K562 (cell line): ENCODE measurements at regions not wholly inside any gene's neighbourhood (a gene's known extent, or its start where the extent isn't known, plus 50 kb on each side); places are given as distances from the start of the nearest gene placed in this dataset.

Experiments
- ATAC-seq: fragments of 200-7000 bp; cut with Tn5 transposase; 3 replicates; pipeline ENCODE4 v1.9.1; 2020; ENCODE audit warnings: moderate library complexity
- BruUV-seq: library from RNA; stranded (reverse); fragments of 400-500 nt; replicated peaks from 2 replicates; lab custom pipeline; 2021; lab: Mats Ljungman, UMichigan
- CTCF ChIA-PET: fragments of 300-600 bp; formaldehyde crosslinking; extraction: SDS; loops from one replicate; lab custom pipeline; 2021; ENCODE audit warnings: low intra/inter-chr PET ratio; lab: Yijun Ruan, JAX
- POLR2A ChIA-PET: fragments of 300-600, 350-650 bp; sonication (Branson Sonifier 250); formaldehyde crosslinking; extraction: SDS; loops from one replicate; lab custom pipeline; 2021; ENCODE audit warnings: antibody characterized with exemption, inconsistent platforms; lab: Yijun Ruan, JAX
- DNase-seq, 4 experiments: peaks; one replicate each; pipeline versions ENCODE4 v3.0.0 to v3.0.0-alpha.2; 2011 to 2018; ENCODE audit warnings: low spot score in 3 of 4, mixed read lengths in 3 of 4; ENCODE audit errors: extremely low read depth in 1 of 4
- FAIRE-seq: peaks from 2 replicates; lab custom pipeline; 2011; peaks lifted over from hg19 to GRCh38; lab: Jason Lieb, UNC
- H2AFZ ChIP-seq: 2 replicates; pipeline ENCODE4 v1.6.0; 2011; ENCODE audit warnings: low read depth, low read length, control low read depth, inconsistent platforms
- H3K27ac ChIP-seq: fragments of 200-600 bp; 3 replicates; pipeline ENCODE4 v1.8.0; 2011; ENCODE audit warnings: low read depth, mild to moderate bottlenecking, control low read depth, inconsistent platforms, low read length, moderate library complexity, mixed read lengths; ENCODE audit errors: extremely low read depth
- H3K27me3 ChIP-seq, 2 experiments: fragments of 300-600 bp in 1 of 2; 2 replicates in 1 of 2; 3 replicates in 1 of 2; pipeline versions ENCODE4 v1.6.0 to v1.8.0; 2011; ENCODE audit warnings: inconsistent platforms in 2 of 2, low read length in 2 of 2, mild to moderate bottlenecking in 1 of 2, mixed read lengths in 1 of 2, moderate library complexity in 1 of 2; ENCODE audit not compliant: control insufficient read depth in 2 of 2, insufficient read depth in 2 of 2
- H3K36me3 ChIP-seq: fragments of 300-600 bp; 3 replicates; pipeline ENCODE4 v1.8.0; 2011; ENCODE audit warnings: mild to moderate bottlenecking, low read length, inconsistent platforms; ENCODE audit not compliant: control insufficient read depth, insufficient read depth
- H3K4me1 ChIP-seq, 2 experiments: fragments of 200-600 bp in 1 of 2; replicated peaks in 1 of 2; 2 replicates in 1 of 2; 3 replicates in 1 of 2; pipeline versions ENCODE4 v1.5.1 to v1.8.0; 2011; ENCODE audit warnings: inconsistent platforms in 2 of 2, low read length in 2 of 2, mild to moderate bottlenecking in 1 of 2, mixed read lengths in 1 of 2, moderate library complexity in 1 of 2; ENCODE audit not compliant: control insufficient read depth in 2 of 2, insufficient read depth in 2 of 2
- H3K4me2 ChIP-seq: 2 replicates; pipeline ENCODE4 v1.6.1; 2011; ENCODE audit warnings: low read length, control low read depth, inconsistent platforms, mixed read lengths; ENCODE audit not compliant: insufficient read depth
- H3K4me3 ChIP-seq: fragments of 200-600 bp; sonication (generic), shearing (Covaris generic); 2 replicates; pipeline ENCODE4 v1.5.1; 2016; ENCODE audit warnings: control low read depth, inconsistent platforms
- H3K79me2 ChIP-seq: fragments of 200-600 bp; 3 replicates; pipeline ENCODE4 v1.8.0; 2011; ENCODE audit warnings: low read length, inconsistent platforms; ENCODE audit not compliant: control insufficient read depth, insufficient read depth
- H3K9ac ChIP-seq, 2 experiments: 2 replicates each; pipeline versions ENCODE4 v1.6.0 to v1.6.1; 2011; ENCODE audit warnings: low read depth in 2 of 2, low read length in 2 of 2, control low read depth in 1 of 2, inconsistent platforms in 1 of 2, mild to moderate bottlenecking in 1 of 2, mixed read lengths in 1 of 2; ENCODE audit not compliant: insufficient read depth in 1 of 2
- H3K9me1 ChIP-seq: one replicate; pipeline ENCODE4 v1.6.0; 2011; ENCODE audit warnings: inconsistent platforms, mild to moderate bottlenecking, low read length, moderate library complexity; ENCODE audit not compliant: control insufficient read depth, insufficient read depth
- H3K9me3 ChIP-seq: replicated peaks from 2 replicates; pipeline ENCODE4 v1.5.1; 2011; ENCODE audit warnings: low read depth, low read length, inconsistent platforms; ENCODE audit not compliant: control insufficient read depth, insufficient read depth
- H4K20me1 ChIP-seq: replicated peaks from 2 replicates; pipeline ENCODE4 v1.6.1; 2011; ENCODE audit warnings: low read length, inconsistent platforms, mixed read lengths; ENCODE audit not compliant: control insufficient read depth, insufficient read depth
- BMI1 ChIP-seq: fragments of 150-350 bp; IDR thresholded peaks from 2 replicates; pipeline ENCODE4 v1.6.1; 2014; ENCODE audit warnings: low read length
- EZH2 ChIP-seq: IDR thresholded peaks from 2 replicates; pipeline ENCODE4 v1.6.1; 2012; ENCODE audit warnings: low read depth, mild to moderate bottlenecking, inconsistent platforms, low read length, borderline replicate concordance
- HNRNPLL ChIP-seq: fragments of 200-400 bp; formaldehyde crosslinking; IDR thresholded peaks from 2 replicates; pipeline ENCODE4 v1.6.1; 2017; ENCODE audit warnings: low read length, low read depth, mild to moderate bottlenecking; ENCODE audit not compliant: poor library complexity, severe bottlenecking
- JUNB ChIP-seq: fragments of 450-650 bp; formaldehyde crosslinking; conservative IDR thresholded peaks from 2 replicates; pipeline ENCODE4 v1.4.0; 2020; ENCODE audit warnings: mild to moderate bottlenecking
- RBM17 ChIP-seq: fragments of 200-400 bp; formaldehyde crosslinking; IDR thresholded peaks from 2 replicates; pipeline ENCODE4 v1.6.1; 2017; ENCODE audit warnings: low read depth, mild to moderate bottlenecking, low read length, borderline replicate concordance
- RBM39 ChIP-seq: fragments of 200-400 bp; formaldehyde crosslinking; optimal IDR thresholded peaks from 2 replicates; pipeline ENCODE3; 2018; ENCODE audit warnings: low read depth, low read length
- SRSF9 ChIP-seq: fragments of 200-400 bp; formaldehyde crosslinking; IDR thresholded peaks from 2 replicates; pipeline ENCODE4 v1.6.1; 2017; ENCODE audit warnings: low read depth, low read length, borderline replicate concordance
- TRIM24 ChIP-seq, 2 experiments: fragments of 450-650 bp; IDR thresholded peaks; 2 replicates each; pipeline ENCODE4 v1.6.1; 2016
- ZBED1 ChIP-seq: IDR thresholded peaks from 2 replicates; pipeline ENCODE4 v1.6.1; 2014
- ZBTB12 ChIP-seq: fragments of 250-450 bp; sonication (Bioruptor Pico); IDR thresholded peaks from 2 replicates; pipeline ENCODE4 v1.4.0; 2020
- ZFP30 ChIP-seq: fragments of 250-450 bp; sonication (Bioruptor Pico); IDR thresholded peaks from 2 replicates; pipeline ENCODE4 v1.8.0; 2022; ENCODE audit warnings: moderate library complexity, mild to moderate bottlenecking, inconsistent platforms, borderline replicate concordance
- ZNF140 ChIP-seq: fragments of 250-450 bp; sonication (Bioruptor Pico); IDR thresholded peaks from 2 replicates; pipeline ENCODE4 v1.8.0; 2021; ENCODE audit warnings: moderate library complexity, mild to moderate bottlenecking, inconsistent platforms
- ZNF217 ChIP-seq: sonication (generic); formaldehyde crosslinking; IDR thresholded peaks from 2 replicates; pipeline ENCODE4 v1.8.0; 2022; ENCODE audit warnings: mild to moderate bottlenecking, missing genetic modification reagents
- ZNF24 ChIP-seq: fragments of 450-650 bp; IDR thresholded peaks from 2 replicates; pipeline ENCODE4 v1.6.1; 2016
- ZNF740 ChIP-seq, 3 experiments: fragments of 200-800 bp in 1 of 3; sonication (Bioruptor generic) in 1 of 3; sonication (generic) in 1 of 3; formaldehyde crosslinking in 1 of 3; IDR thresholded peaks; 2 replicates each; pipeline versions ENCODE4 v1.6.1 to v1.8.0; 2016 to 2022; ENCODE audit warnings: mild to moderate bottlenecking in 2 of 3, missing compliant biosample characterization in 2 of 3, missing genetic modification characterization in 2 of 3, missing genetic modification reagents in 1 of 3
- WGBS: fragments of 100-300 bp; shearing (Covaris generic); methylation state at CpG from one replicate; pipeline ENCODE4 v1.1.6; 2016; ENCODE audit warnings: low coverage, mixed read lengths; ENCODE audit not compliant: insufficient coverage; ENCODE audit errors: missing lambda C conversion rate; 5-methylcytosine and 5-hydroxymethylcytosine counted together
- in situ Hi-C: fragments of 300-500 bp; cut with MboI; formaldehyde crosslinking; loops from 4 replicates; pipeline ENCODE4 v1.15.0; 2018; ENCODE audit warnings: inconsistent platforms, mixed read lengths
- intact Hi-C: fragments of 100-400 bp; cut with micrococcal nuclease; formaldehyde crosslinking; loops from 2 replicates; pipeline ENCODE4 v1.14.2; 2022
- TF ChIP-seq, protein P1 (sequence below): sonication (generic); formaldehyde crosslinking; IDR thresholded peaks from 2 replicates; pipeline ENCODE4 v1.8.0; 2023; ENCODE audit warnings: missing genetic modification reagents, mild to moderate bottlenecking, borderline replicate concordance

DNA sequence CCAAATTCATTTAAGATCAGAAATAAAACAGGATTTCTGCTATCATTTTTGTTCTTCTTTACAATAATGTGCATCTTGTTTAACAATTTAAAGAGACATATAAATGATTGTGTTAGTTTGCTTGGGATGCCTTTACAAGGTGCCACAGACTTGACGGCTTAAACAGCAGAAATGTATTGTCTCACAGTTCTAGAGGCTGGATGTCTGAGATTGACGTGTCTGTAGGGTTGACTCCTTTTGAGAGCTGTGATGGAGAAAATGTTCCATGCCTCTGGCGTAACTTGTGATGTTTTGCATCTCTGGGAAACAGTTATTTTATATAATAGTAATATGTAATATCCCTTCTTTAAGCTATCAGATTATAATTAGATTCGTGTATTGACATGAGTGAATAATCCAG lies 1091.6 kb upstream of the PRMT6 start:
- WGBS, result 3% methylated on average over 4 of the region's 4 CpGs
- H2AFZ ChIP-seq, result no peak overlapping the region
- H3K79me2 ChIP-seq, result no peaks in the 10 kb centered on the region
- no TSS peak for BruUV-seq
- no peaks in the 10 kb centered on the region for H4K20me1 ChIP-seq
- H3K36me3 ChIP-seq, result no peaks in the 10 kb centered on the region
- TF ChIP-seq ZBED1, result no peak
- no peak for TF ChIP-seq RBM17
- TF ChIP-seq RBM39, result no peak
- TF ChIP-seq TRIM24 (IDR thresholded peaks at IDR 0.05), result no peak
- no peak for TF ChIP-seq ZNF24
- no peak for TF ChIP-seq EZH2
- no peak for TF ChIP-seq ZNF217 (CRISPR knock-in tag)
- no peak for TF ChIP-seq JUNB (CRISPR knock-in tag)
- no peak for TF ChIP-seq ZBTB12 (CRISPR knock-in tag)
- no peak for TF ChIP-seq ZNF740 (CRISPR knock-in tag; IDR thresholded peaks at IDR 0.05)
- no peak for TF ChIP-seq ZNF740 (tag; IDR thresholded peaks at IDR 0.05)
- no peak for TF ChIP-seq ZNF140 (CRISPR knock-in tag)
- TF ChIP-seq SRSF9, result no peak
- TF ChIP-seq HNRNPLL, result no peak
- TF ChIP-seq, protein P1, sequence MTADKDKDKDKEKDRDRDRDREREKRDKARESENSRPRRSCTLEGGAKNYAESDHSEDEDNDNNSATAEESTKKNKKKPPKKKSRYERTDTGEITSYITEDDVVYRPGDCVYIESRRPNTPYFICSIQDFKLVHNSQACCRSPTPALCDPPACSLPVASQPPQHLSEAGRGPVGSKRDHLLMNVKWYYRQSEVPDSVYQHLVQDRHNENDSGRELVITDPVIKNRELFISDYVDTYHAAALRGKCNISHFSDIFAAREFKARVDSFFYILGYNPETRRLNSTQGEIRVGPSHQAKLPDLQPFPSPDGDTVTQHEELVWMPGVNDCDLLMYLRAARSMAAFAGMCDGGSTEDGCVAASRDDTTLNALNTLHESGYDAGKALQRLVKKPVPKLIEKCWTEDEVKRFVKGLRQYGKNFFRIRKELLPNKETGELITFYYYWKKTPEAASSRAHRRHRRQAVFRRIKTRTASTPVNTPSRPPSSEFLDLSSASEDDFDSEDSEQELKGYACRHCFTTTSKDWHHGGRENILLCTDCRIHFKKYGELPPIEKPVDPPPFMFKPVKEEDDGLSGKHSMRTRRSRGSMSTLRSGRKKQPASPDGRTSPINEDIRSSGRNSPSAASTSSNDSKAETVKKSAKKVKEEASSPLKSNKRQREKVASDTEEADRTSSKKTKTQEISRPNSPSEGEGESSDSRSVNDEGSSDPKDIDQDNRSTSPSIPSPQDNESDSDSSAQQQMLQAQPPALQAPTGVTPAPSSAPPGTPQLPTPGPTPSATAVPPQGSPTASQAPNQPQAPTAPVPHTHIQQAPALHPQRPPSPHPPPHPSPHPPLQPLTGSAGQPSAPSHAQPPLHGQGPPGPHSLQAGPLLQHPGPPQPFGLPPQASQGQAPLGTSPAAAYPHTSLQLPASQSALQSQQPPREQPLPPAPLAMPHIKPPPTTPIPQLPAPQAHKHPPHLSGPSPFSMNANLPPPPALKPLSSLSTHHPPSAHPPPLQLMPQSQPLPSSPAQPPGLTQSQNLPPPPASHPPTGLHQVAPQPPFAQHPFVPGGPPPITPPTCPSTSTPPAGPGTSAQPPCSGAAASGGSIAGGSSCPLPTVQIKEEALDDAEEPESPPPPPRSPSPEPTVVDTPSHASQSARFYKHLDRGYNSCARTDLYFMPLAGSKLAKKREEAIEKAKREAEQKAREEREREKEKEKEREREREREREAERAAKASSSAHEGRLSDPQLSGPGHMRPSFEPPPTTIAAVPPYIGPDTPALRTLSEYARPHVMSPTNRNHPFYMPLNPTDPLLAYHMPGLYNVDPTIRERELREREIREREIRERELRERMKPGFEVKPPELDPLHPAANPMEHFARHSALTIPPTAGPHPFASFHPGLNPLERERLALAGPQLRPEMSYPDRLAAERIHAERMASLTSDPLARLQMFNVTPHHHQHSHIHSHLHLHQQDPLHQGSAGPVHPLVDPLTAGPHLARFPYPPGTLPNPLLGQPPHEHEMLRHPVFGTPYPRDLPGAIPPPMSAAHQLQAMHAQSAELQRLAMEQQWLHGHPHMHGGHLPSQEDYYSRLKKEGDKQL (CRISPR knock-in tag), result no peak
- TF ChIP-seq BMI1, result no peak
- TF ChIP-seq ZFP30 (CRISPR knock-in tag), result no peak
- no peak overlapping the region for H3K4me2 ChIP-seq
- in situ Hi-C loops, result no loop called here
- no peak overlapping the region for H3K27ac ChIP-seq
- H3K9me1 ChIP-seq, result no peaks in the 10 kb centered on the region
- DNase-seq (no peak), FAIRE-seq (no peak), ATAC-seq (no peak)
- H3K4me1 ChIP-seq, result no peaks in the 10 kb centered on the region
- H3K9me3 ChIP-seq, result no peaks in the 10 kb centered on the region; the same call in 1 of the 2 replicates
- H3K27me3 ChIP-seq, result no peaks in the 10 kb centered on the region
- ChIA-PET CTCF (no interaction called here), POLR2A (no interaction called here)
- H3K9ac ChIP-seq, result no peak overlapping the region
- intact Hi-C loops, result no loop called here
- H3K4me3 ChIP-seq, result no peak overlapping the region
